A549 (cell line): ENCODE measurements at regions not wholly inside any gene's neighbourhood (a gene's known extent, or its start where the extent isn't known, plus 50 kb on each side); places are given as distances from the start of the nearest gene placed in this dataset.

Experiments
- ATAC-seq, 2 experiments: fragments of 200-7000 bp in 1 of 2; fragments of >200 bp in 1 of 2; cut with Nextera tagmentation in 1 of 2; cut with Tn5 transposase in 1 of 2; 3 replicates each; pipeline versions ENCODE4 v1.8.0 to v1.9.1; 2018 to 2020; ENCODE audit warnings: mild to moderate bottlenecking in 1 of 2, moderate library complexity in 1 of 2
- CTCF ChIA-PET: fragments of 300-600 bp; sonication (Branson Sonifier 250); formaldehyde crosslinking; extraction: SDS; loops from one replicate; lab custom pipeline; 2021; ENCODE audit warnings: antibody characterized with exemption, inconsistent platforms; lab: Yijun Ruan, JAX
- POLR2A ChIA-PET: fragments of 350-600 bp; formaldehyde crosslinking; extraction: SDS; loops from one replicate; lab custom pipeline; 2021; ENCODE audit warnings: antibody characterized with exemption, inconsistent platforms; lab: Yijun Ruan, JAX
- DNase-seq, 2 experiments: peaks; one replicate each; pipeline versions ENCODE4 v3.0.0 to v3.0.0-alpha.2; 2011 to 2016; ENCODE audit warnings: low read depth in 1 of 2, low spot score in 1 of 2
- FAIRE-seq: peaks from 2 replicates; lab custom pipeline; 2011; peaks lifted over from hg19 to GRCh38; lab: Jason Lieb, UNC
- H3K27ac ChIP-seq, 2 experiments: fragments of >200 bp; sonication (Bioruptor Twin); formaldehyde crosslinking; 3 replicates each; pipeline ENCODE4 v1.5.1; 2016 to 2017
- H3K4me1 ChIP-seq: fragments of >200 bp; sonication (Bioruptor Twin); formaldehyde crosslinking; 3 replicates; pipeline ENCODE4 v1.6.1; 2016
- H3K4me2 ChIP-seq: fragments of >200 bp; sonication (Bioruptor Twin); formaldehyde crosslinking; 3 replicates; pipeline ENCODE4 v1.6.1; 2016
- H3K4me3 ChIP-seq: fragments of >200 bp; sonication (Bioruptor Twin); formaldehyde crosslinking; 3 replicates; pipeline ENCODE4 v1.5.1; 2016
- H3K9me3 ChIP-seq: fragments of >200 bp; sonication (Bioruptor Twin); formaldehyde crosslinking; 3 replicates; pipeline ENCODE4 v1.6.1; 2016
- CBX2 ChIP-seq: fragments of 200-600 bp; sonication (generic); IDR thresholded peaks from 2 replicates; pipeline ENCODE4 v1.6.1; 2016; ENCODE audit warnings: low read depth, mild to moderate bottlenecking, borderline replicate concordance
- CBX8 ChIP-seq: fragments of 200-600 bp; sonication (generic); IDR thresholded peaks from 2 replicates; pipeline ENCODE4 v1.6.1; 2016
- CEBPB ChIP-seq, 2 experiments: fragments of >200 bp in 1 of 2; sonication (Bioruptor Twin) in 1 of 2; formaldehyde crosslinking in 1 of 2; IDR thresholded peaks; 2 replicates each; pipeline ENCODE4 v1.6.1; 2012 to 2016
- CHD4 ChIP-seq: fragments of 200-600 bp; sonication (generic); IDR thresholded peaks from 2 replicates; pipeline ENCODE4 v1.6.1; 2016; ENCODE audit warnings: antibody characterized with exemption, mild to moderate bottlenecking, borderline replicate concordance
- EP300 ChIP-seq, 2 experiments: fragments of >200 bp; sonication (Bioruptor Twin); formaldehyde crosslinking; IDR thresholded peaks; 2 replicates in 1 of 2; 3 replicates in 1 of 2; pipeline ENCODE4 v1.6.1; 2016 to 2017
- ESRRA ChIP-seq: fragments of 150-350 bp; IDR thresholded peaks from 2 replicates; pipeline ENCODE4 v1.6.1; 2014; ENCODE audit warnings: mild to moderate bottlenecking, low read length, borderline replicate concordance
- FOSB ChIP-seq: fragments of 250-450 bp; sonication (Bioruptor Pico); IDR thresholded peaks from 2 replicates; pipeline ENCODE4 v1.5.0; 2020; ENCODE audit warnings: mild to moderate bottlenecking, moderate library complexity
- FOSL2 ChIP-seq, 2 experiments: fragments of 450-650 bp in 1 of 2; fragments of >200 bp in 1 of 2; sonication (Bioruptor Twin) in 1 of 2; formaldehyde crosslinking; IDR thresholded peaks; 2 replicates each; pipeline versions ENCODE4 v1.5.0 to v1.6.1; 2016 to 2020; ENCODE audit warnings: mild to moderate bottlenecking in 1 of 2, moderate library complexity in 1 of 2
- FOXS1 ChIP-seq: fragments of 250-450 bp; sonication (Bioruptor Pico); IDR thresholded peaks from 2 replicates; pipeline ENCODE4 v1.5.0; 2020; ENCODE audit warnings: mild to moderate bottlenecking, moderate library complexity
- HEYL ChIP-seq: fragments of 250-450 bp; sonication (Bioruptor Pico); IDR thresholded peaks from 2 replicates; pipeline ENCODE4 v1.8.0; 2021; ENCODE audit warnings: mild to moderate bottlenecking, moderate library complexity
- HOXA7 ChIP-seq: fragments of 250-450 bp; sonication (Bioruptor Pico); IDR thresholded peaks from 2 replicates; pipeline ENCODE4 v1.5.0; 2020; ENCODE audit warnings: mild to moderate bottlenecking, moderate library complexity
- HOXB13 ChIP-seq: fragments of 250-450 bp; sonication (Bioruptor Pico); IDR thresholded peaks from 2 replicates; pipeline ENCODE4 v1.5.0; 2020; ENCODE audit warnings: low read depth, mild to moderate bottlenecking, moderate library complexity
- JUNB ChIP-seq: fragments of >200 bp; sonication (Bioruptor Twin); formaldehyde crosslinking; IDR thresholded peaks from 2 replicates; pipeline ENCODE4 v1.6.1; 2016
- MAFK ChIP-seq: fragments of 450-650 bp; IDR thresholded peaks from 2 replicates; pipeline ENCODE4 v1.6.1; 2014; ENCODE audit not compliant: partially characterized antibody
- MYC ChIP-seq: IDR thresholded peaks from 2 replicates; pipeline ENCODE4 v1.6.1; 2012; ENCODE audit warnings: mild to moderate bottlenecking, inconsistent platforms, low read length, improper control_type of control experiment, borderline replicate concordance
- NPAS2 ChIP-seq: fragments of 250-450 bp; sonication (Bioruptor Pico); IDR thresholded peaks from 2 replicates; pipeline ENCODE4 v1.8.0; 2022; ENCODE audit warnings: mild to moderate bottlenecking, moderate library complexity, borderline replicate concordance
- NR3C1 ChIP-seq: fragments of >200 bp; sonication (Bioruptor Twin); formaldehyde crosslinking; IDR thresholded peaks from 3 replicates; pipeline ENCODE4 v1.6.1; 2017
- RAD21 ChIP-seq, 2 experiments: fragments of >200 bp in 1 of 2; sonication (Bioruptor Twin) in 1 of 2; formaldehyde crosslinking in 1 of 2; IDR thresholded peaks in 1 of 2; conservative IDR thresholded peaks in 1 of 2; 2 replicates in 1 of 2; 3 replicates in 1 of 2; pipeline ENCODE4 v1.6.1; 2012 to 2018; ENCODE audit warnings: inconsistent platforms in 1 of 2
- RFX5 ChIP-seq: fragments of 450-650 bp; IDR thresholded peaks from 2 replicates; pipeline ENCODE4 v1.7.1; 2014; ENCODE audit warnings: antibody characterized with exemption, mild to moderate bottlenecking, moderate library complexity
- ZFP36 ChIP-seq: fragments of 450-650 bp; IDR thresholded peaks from 2 replicates; pipeline ENCODE4 v1.6.1; 2014; ENCODE audit warnings: borderline replicate concordance; ENCODE audit not compliant: partially characterized antibody
- ZNF302 ChIP-seq: fragments of 250-450 bp; sonication (Bioruptor Pico); IDR thresholded peaks from 2 replicates; pipeline ENCODE4 v1.9.0; 2021; ENCODE audit warnings: inconsistent platforms, mild to moderate bottlenecking, moderate library complexity
- ZSCAN20 ChIP-seq: fragments of 250-450 bp; sonication (Bioruptor Pico); IDR thresholded peaks from 2 replicates; pipeline ENCODE4 v1.8.0; 2022; ENCODE audit warnings: mild to moderate bottlenecking, moderate library complexity
- WGBS: methylation state at CpG from one replicate; pipeline ENCODE4 v1.1.6; 2017; ENCODE audit errors: missing lambda C conversion rate; 5-methylcytosine and 5-hydroxymethylcytosine counted together
- TF ChIP-seq, protein P1 (sequence below): IDR thresholded peaks from 2 replicates; pipeline ENCODE4 v1.6.1; 2012
- TF ChIP-seq, protein P2 (sequence below): fragments of 200-600 bp; sonication (generic); IDR thresholded peaks from 2 replicates; pipeline ENCODE4 v1.6.1; 2016; ENCODE audit warnings: antibody characterized with exemption, mild to moderate bottlenecking, moderate library complexity
- TF ChIP-seq, protein P3 (sequence below): fragments of 450-650 bp; IDR thresholded peaks from 2 replicates; pipeline ENCODE4 v1.6.1; 2014; ENCODE audit warnings: antibody characterized with exemption

DNA sequence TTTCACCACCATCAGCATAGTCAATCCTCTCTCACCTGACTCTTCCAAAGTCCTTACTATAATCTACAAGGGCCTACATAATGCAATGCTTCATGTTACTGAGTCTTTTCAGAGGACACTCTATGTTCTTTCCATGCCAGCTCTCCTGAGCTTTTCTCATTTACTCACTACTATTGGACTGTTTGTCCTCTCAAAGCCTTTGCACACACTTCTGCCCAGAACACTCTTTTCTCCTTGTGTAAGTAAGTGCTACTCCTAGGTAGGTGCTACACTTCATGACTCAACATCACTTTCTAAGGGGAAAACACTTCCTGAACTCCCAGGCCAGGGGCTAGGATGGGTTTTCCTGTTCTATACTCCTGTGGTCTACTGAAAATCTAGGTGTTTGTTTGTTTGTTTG lies 82.5 kb upstream of the GULP1 start:
- H3K4me1 ChIP-seq, result no peaks in the 10 kb centered on the region
- no peak overlapping the region for H3K4me2 ChIP-seq
- H3K27ac ChIP-seq, result no peak overlapping the region
- no peak for DNase-seq
- TF ChIP-seq EP300 (IDR thresholded peaks at IDR 0.05) (no peak), RFX5 (no peak), HEYL (no peak), CEBPB (IDR thresholded peaks at IDR 0.05) (no peak), ZNF302 (CRISPR knock-in tag) (no peak), CHD4 (no peak), ZSCAN20 (no peak)
- no peak for ATAC-seq
- FAIRE-seq, result no peak
- ChIA-PET POLR2A (no interaction called here), CTCF (no interaction called here)
- no peak overlapping the region for H3K4me3 ChIP-seq
- H3K9me3 ChIP-seq, result no peaks in the 10 kb centered on the region

DNA sequence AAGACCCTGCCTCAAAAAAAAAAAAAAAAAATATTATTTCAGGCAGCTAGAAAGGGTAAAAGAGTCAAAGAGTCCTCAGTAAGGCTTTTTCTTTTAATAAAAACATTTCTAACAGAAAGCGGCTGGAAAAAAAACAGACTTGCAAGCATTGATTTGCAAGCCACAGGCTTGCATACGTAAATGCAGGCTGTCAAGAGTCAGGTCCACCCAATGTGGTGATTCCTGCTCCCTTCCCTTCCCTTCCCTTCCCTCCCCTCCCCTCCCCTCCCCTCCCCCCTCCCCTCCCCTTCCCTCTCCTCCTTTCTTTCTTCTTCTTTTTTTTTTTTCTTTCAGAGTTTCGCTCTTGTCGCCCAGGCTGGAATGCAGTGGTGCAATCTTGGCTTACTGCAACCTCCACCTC lies 74.4 kb upstream of the GULP1 start:
- WGBS, result 98% methylated on average over 4 of the region's 4 CpGs
- no peak overlapping the region for H3K27ac ChIP-seq
- ATAC-seq, result no peak

DNA sequence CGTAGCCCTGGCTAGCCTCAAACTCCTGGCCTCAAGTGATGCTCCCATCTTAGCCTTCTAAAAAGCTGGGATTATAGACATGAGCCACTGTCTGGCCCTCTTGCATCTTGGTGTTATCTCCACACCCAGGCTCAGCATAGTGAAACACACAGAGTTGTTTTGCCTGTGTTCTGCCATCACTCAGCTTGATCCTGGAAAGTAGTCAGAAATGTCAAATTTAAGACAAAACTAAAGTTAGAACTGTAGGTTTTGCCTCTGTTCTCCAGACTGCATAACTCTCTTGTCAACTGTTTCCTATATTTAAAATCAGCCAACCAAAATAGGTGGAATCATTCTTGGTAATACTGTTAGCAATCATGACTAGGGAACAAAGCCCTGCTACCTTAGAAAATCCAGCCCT lies 72.1 kb upstream of the GULP1 start:
- no peak for DNase-seq
- POLR2A ChIA-PET, result no interaction called here
- CTCF ChIA-PET, result no interaction called here
- no peaks in the 10 kb centered on the region for H3K9me3 ChIP-seq
- H3K27ac ChIP-seq, result no peak overlapping the region
- no peak overlapping the region for H3K4me2 ChIP-seq
- H3K4me1 ChIP-seq, result no peaks in the 10 kb centered on the region
- no peak for FAIRE-seq
- no peak for TF ChIP-seq CBX2
- TF ChIP-seq NR3C1, result no peak
- TF ChIP-seq MYC, result no peak
- no peak overlapping the region for H3K4me3 ChIP-seq
- no peak for ATAC-seq
- WGBS, result 75% methylated on average over 1 of the region's 1 CpG

More for the DNA sequence above, 74.4 kb upstream of the GULP1 start:
- TF ChIP-seq CEBPB (IDR thresholded peaks at IDR 0.05), result no peak
- no peak for TF ChIP-seq ZFP36
- no peak for TF ChIP-seq FOSL2 (IDR thresholded peaks at IDR 0.05)
- TF ChIP-seq FOSL2 (CRISPR knock-in tag; IDR thresholded peaks at IDR 0.05), result no peak
- no peak for TF ChIP-seq ESRRA
- TF ChIP-seq, all 56 proteins: peak for 0
- Histone ChIP-seq H3K4me1 (no peaks in the 10 kb centered on the region), H3K9me3 (no peaks in the 10 kb centered on the region), H3K4me2 (no peak overlapping the region), H3K4me3 (no peak overlapping the region)
- ChIA-PET CTCF (no interaction called here), POLR2A (no interaction called here)
- FAIRE-seq (no peak), DNase-seq (no peak)

DNA sequence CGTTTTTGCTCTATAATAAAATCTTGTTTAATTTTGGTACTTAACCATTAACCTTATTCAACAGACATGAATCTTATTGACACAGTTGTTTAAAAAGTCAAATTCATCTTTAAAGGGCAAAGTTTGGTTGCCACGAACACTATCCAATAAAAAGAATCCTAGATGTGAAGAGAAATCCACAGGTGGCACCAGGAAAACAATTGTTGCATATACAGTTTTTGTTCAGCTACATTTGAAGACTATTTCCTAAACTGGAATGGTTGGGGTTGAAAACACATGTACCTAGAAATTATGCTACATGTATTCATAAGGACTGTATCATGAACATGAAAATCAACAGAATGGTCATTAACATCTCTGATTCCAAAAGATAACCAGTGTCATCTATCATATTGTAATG lies 71.1 kb upstream of the GULP1 start:
- no peak for FAIRE-seq
- Histone ChIP-seq H3K9me3 (no peaks in the 10 kb centered on the region), H3K4me1 (no peaks in the 10 kb centered on the region), H3K4me3 (no peak overlapping the region), H3K27ac (no peak overlapping the region), H3K4me2 (no peak overlapping the region)
- no peak for TF ChIP-seq FOXS1 (CRISPR knock-in tag)
- TF ChIP-seq JUNB, result no peak
- TF ChIP-seq HOXB13, result no peak
- no peak for TF ChIP-seq MAFK
- TF ChIP-seq, protein P1, sequence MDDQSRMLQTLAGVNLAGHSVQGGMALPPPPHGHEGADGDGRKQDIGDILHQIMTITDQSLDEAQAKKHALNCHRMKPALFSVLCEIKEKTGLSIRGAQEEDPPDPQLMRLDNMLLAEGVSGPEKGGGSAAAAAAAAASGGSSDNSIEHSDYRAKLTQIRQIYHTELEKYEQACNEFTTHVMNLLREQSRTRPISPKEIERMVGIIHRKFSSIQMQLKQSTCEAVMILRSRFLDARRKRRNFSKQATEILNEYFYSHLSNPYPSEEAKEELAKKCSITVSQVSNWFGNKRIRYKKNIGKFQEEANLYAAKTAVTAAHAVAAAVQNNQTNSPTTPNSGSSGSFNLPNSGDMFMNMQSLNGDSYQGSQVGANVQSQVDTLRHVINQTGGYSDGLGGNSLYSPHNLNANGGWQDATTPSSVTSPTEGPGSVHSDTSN, result no peak
- TF ChIP-seq CBX8, result no peak
- no peak for TF ChIP-seq HOXA7 (CRISPR knock-in tag)
- TF ChIP-seq, protein P2, sequence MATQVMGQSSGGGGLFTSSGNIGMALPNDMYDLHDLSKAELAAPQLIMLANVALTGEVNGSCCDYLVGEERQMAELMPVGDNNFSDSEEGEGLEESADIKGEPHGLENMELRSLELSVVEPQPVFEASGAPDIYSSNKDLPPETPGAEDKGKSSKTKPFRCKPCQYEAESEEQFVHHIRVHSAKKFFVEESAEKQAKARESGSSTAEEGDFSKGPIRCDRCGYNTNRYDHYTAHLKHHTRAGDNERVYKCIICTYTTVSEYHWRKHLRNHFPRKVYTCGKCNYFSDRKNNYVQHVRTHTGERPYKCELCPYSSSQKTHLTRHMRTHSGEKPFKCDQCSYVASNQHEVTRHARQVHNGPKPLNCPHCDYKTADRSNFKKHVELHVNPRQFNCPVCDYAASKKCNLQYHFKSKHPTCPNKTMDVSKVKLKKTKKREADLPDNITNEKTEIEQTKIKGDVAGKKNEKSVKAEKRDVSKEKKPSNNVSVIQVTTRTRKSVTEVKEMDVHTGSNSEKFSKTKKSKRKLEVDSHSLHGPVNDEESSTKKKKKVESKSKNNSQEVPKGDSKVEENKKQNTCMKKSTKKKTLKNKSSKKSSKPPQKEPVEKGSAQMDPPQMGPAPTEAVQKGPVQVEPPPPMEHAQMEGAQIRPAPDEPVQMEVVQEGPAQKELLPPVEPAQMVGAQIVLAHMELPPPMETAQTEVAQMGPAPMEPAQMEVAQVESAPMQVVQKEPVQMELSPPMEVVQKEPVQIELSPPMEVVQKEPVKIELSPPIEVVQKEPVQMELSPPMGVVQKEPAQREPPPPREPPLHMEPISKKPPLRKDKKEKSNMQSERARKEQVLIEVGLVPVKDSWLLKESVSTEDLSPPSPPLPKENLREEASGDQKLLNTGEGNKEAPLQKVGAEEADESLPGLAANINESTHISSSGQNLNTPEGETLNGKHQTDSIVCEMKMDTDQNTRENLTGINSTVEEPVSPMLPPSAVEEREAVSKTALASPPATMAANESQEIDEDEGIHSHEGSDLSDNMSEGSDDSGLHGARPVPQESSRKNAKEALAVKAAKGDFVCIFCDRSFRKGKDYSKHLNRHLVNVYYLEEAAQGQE, result no peak
- TF ChIP-seq NPAS2 (CRISPR knock-in tag), result no peak
- TF ChIP-seq ZSCAN20, result no peak
- TF ChIP-seq CEBPB (IDR thresholded peaks at IDR 0.05), result no peak
- TF ChIP-seq FOSB (CRISPR knock-in tag), result no peak
- no peak for TF ChIP-seq RAD21 (conservative IDR thresholded peaks at IDR 0.05 in 1 of 2, IDR thresholded peaks at IDR 0.05 in 1 of 2)
- TF ChIP-seq, protein P3, sequence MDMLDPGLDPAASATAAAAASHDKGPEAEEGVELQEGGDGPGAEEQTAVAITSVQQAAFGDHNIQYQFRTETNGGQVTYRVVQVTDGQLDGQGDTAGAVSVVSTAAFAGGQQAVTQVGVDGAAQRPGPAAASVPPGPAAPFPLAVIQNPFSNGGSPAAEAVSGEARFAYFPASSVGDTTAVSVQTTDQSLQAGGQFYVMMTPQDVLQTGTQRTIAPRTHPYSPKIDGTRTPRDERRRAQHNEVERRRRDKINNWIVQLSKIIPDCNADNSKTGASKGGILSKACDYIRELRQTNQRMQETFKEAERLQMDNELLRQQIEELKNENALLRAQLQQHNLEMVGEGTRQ, result no peak
- no peak for DNase-seq
- 78% methylated on average over 2 of the region's 2 CpGs for WGBS
- ChIA-PET CTCF (no interaction called here), POLR2A (no interaction called here)
- ATAC-seq, result no peak
